Stimulated activated CD8-positive, alpha-beta memory T cell treated with anti-CD3 and anti-CD28 coated beads, Interleukin-12 subunit alpha, Interleukin-12 subunit beta, amount 100 ng/mL, for 24 hours (primary cell): ENCODE measurements at regions not wholly inside any gene's neighbourhood (a gene's known extent, or its start where the extent isn't known, plus 50 kb on each side); places are given as distances from the start of the nearest gene placed in this dataset.
"Not testable (repeated sequence)": the region's sequence is repeated elsewhere in the genome, so short reads cannot be mapped to it uniquely, and the experiment has no call there.

ENCODE experiments used
- DNase-seq: peaks from one replicate; pipeline ENCODE4 v3.0.0-alpha.2; 2020; ENCODE audit errors: extremely low read depth

DNA sequence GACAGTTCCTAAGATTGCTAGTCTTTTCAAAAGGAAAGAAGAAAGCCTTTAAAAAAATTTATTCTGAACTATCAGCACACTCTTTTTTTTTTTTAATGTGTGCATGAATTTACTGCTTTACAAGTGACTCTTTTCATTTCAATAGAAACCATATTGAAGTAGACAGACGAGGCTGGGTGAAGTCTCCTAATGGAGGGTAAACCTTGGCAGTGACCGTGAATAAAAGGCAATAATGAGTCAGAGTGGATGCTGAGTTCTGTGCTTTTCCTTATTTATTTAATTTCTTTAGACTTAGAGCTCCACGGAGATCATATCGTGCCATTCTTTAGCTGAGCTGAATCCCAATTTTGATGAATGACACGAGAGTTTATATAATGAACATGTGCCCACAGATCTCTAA lies 196.9 kb downstream of the PRL start:
- DNase-seq = no peak

GRCh38 chr6:22101163-22101562 lies 195.7 kb downstream of the PRL start:
- no peak for DNase-seq

DNA sequence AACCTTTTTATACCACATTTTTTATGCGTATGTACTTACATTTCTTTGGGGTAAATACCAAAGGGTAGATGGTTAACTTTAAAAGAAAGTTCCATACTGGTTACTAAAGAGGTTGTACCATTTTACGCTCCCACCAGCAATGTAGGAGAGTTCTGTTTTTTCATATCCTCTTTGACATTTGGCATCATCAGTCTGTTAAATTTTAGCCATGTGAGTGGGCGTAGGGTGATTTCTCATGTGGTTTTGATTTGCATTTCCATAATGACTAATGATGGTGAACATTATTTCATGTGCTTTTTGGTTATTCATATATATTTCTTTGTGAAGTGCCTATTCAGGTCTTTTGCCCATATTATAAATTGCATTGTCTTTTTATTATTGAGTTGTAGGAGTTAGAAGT lies 194.2 kb downstream of the PRL start:
- DNase-seq = no peak

GRCh38 chr6:22106451-22106850 lies 190.4 kb downstream of the PRL start:
- no peak for DNase-seq

DNA sequence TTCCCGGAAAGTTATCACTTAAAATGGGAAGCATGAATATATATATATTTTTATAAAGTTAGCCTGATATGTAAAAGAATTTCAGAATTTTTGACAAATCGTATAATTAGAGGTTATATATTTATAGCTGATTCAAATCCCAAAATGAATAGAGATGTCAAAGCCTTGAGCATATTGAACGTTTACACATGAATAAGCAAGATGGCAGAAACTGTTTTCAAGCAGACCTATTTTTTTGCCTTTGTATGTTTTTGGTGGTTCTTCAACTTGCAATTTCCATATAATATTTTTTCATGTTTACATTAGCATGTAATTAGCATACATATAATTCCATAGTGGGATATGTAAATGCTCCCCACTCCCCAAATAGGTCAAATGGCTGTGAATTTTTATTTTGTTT lies 189.9 kb downstream of the PRL start:
- no peak for DNase-seq

- DNase-seq = no peak
Observed at GRCh38 chr6:22108199-22108598, 188.6 kb downstream of the PRL start.

- DNase-seq = no peak
Observed at GRCh38 chr6:22110061-22110460, 186.8 kb downstream of the PRL start.

DNA sequence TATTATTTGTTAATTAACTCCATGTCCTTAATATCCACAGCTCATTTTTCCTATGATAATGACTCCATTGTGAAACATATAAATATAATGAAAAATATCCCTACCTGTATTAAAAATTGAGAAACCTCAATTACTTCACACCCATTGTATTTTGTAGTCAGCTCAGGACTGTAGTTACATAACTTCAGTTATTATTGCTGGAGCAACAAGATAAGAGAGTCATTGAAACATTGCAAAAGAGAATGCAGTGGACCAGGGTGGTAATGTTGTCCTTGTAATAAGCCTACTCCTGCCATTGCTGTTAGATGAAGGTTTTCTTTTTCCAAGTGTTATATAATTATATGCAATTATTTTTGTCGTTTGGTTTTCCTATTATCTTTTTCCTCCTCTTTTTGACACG lies 184.4 kb downstream of the PRL start:
- no peak for DNase-seq

- DNase-seq = no peak
Observed at GRCh38 chr6:22113026-22113766, 183.6 kb downstream of the PRL start.

DNA sequence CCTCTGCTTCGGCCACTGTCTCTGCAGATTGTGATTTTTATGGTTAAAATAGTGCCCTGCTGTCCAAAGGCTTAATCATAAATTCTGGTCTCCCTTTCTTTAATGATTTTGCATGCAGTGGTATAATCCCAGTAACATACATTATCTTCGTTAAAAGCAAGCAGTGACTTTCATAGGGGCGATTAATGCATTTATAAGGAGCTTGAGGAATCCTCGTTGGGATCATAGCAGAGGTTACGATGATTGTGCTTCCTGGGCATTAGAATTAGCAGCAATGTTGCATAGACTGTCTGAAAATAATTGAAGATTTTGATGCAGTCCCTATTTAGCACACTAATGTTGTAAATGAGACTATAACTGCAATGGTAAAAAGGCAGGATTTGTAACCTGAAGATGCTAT lies 181.3 kb downstream of the PRL start:
- DNase-seq = no peak

- DNase-seq = no peak
Observed at GRCh38 chr6:22117631-22118030, 179.2 kb downstream of the PRL start.

DNA sequence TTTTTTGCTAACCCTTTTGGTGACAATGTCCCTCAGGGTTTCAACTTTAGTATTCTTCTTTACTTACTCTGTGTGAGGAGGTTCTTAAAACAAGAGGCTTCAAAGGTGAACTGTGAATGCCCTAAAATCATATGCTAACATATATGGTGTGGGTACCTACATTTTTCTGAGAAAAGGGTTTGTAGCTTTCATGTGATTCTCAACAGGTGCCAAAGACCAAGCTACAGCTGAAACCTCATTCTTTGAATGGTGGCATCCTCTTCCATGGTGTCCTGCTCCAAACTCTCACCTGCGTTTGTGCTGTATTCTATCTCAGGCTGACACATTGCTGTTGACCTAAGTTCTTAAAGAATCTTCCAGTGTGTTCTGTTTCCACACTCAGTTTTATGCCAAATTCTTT lies 177.3 kb downstream of the PRL start:
- DNase-seq = no peak

GRCh38 chr6:22124756-22125155 lies 172.1 kb downstream of the PRL start:
- DNase-seq = no peak

GRCh38 chr6:22126910-22127309 lies 169.9 kb downstream of the PRL start:
- no peak for DNase-seq

DNA sequence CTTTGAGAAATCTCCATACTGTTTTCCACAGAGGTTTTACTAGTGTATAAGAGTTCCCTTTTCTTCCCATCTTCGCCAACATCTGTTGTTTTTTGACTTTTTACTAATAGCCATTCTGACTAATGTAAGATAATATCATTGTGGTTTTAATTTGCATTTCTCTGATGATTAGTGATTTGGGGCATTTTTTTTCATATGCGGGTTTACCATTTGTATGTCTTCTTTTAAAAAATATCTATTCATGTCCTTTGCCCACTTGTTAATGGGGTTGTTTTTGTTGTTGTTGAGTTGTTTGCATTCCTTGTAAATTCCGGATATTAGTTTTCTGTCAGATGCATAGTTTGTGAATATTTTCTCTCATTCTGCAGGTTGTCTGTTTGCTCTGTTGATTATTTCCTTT lies 167.1 kb downstream of the PRL start:
- DNase-seq = no peak

DNA sequence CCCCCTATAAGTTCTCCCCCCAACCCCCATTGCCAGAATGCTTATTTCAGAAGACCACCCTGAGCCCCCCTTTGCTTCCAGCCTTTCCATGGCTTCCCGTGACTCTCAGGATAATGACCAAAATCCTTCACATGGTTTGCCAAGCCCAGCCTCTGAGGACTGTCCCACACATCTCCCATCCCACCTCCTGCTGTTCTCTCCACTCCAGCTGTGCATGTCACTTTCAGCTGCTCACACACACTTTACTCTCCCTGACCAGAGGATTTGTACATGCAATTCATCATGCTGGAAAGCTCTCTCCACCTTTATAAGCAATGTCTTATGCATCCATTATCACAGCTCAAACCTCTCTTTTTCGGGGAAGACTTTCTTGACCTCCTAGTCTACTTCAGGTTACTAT lies 164.2 kb downstream of the PRL start:
- DNase-seq = no peak

GRCh38 chr6:22133357-22133756 lies 163.5 kb downstream of the PRL start:
- DNase-seq = no peak

DNA sequence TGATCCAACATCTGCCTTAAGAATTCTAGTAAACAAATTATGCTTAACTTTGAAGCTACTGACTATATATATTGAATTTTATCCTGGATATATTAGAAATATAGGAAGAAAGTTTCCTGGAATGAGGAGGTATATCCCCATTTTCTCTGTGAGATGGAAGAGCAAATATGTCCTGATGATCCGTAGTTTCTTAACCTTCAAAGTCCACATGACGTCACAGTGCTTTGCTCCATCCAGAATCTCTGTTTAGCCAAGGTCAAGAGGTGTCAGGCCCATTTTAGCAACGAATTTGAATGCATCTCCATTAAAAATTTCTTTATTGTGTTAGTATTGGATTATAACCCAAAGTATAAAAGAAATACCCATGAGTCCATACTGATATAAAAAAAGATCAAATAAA lies 162.5 kb downstream of the PRL start:
- DNase-seq = no peak

GRCh38 chr6:22135395-22135794 lies 161.4 kb downstream of the PRL start:
- no peak for DNase-seq

DNA sequence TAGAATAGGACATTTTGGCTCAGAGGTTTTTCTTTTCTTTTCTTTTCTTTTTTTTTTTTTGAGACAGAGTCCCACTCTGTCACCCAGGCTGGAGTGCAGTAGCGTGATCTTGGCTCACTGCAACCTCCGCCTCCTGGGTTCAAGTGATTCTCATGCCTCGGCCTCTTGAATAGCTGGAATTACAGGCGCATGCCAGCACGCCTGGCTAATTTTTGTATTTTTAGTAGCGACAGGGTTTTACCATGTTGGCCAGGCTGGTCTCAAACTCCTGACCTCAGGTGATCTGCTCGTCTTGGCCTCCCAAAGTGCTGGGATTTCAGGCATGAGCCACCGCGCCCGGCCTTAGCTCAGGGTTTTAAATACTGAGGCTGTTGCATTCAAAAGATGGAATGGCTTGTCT lies 156.1 kb downstream of the PRL start:
- not testable (repeated sequence) for DNase-seq

GRCh38 chr6:22141241-22141745 lies 155.5 kb downstream of the PRL start:
- DNase-seq = no peak

DNA sequence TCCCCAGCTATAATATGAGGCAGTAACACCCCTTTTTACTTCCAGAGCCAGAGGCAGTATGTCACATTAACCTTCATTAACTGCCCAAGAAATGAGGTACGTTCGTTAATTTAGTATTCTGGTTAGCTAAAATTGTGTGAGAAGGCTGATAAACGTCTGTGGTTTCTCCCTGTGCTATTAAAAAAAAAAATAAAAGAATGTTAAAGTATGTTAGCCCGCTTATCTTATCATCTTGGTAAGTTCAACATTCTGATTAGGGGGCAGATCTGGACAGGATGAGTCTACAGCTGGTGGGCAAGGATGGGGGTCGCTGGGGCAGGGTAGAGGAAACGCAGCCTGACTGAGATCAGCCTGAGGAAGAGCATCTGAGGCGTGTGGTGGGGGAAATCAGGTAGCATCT lies 154.0 kb downstream of the PRL start:
- DNase-seq = no peak

- no peak for DNase-seq
Observed at GRCh38 chr6:22145376-22145775, 151.5 kb downstream of the PRL start.
